ENCODE measurements at regions not wholly inside any gene's neighbourhood (a gene's known extent, or its start where the extent isn't known, plus 50 kb on each side); places are given as distances from the start of the nearest gene placed in this dataset.
"Not testable (repeated sequence)": the region's sequence is repeated elsewhere in the genome, so short reads cannot be mapped to it uniquely, and the experiment has no call there.

DNA sequence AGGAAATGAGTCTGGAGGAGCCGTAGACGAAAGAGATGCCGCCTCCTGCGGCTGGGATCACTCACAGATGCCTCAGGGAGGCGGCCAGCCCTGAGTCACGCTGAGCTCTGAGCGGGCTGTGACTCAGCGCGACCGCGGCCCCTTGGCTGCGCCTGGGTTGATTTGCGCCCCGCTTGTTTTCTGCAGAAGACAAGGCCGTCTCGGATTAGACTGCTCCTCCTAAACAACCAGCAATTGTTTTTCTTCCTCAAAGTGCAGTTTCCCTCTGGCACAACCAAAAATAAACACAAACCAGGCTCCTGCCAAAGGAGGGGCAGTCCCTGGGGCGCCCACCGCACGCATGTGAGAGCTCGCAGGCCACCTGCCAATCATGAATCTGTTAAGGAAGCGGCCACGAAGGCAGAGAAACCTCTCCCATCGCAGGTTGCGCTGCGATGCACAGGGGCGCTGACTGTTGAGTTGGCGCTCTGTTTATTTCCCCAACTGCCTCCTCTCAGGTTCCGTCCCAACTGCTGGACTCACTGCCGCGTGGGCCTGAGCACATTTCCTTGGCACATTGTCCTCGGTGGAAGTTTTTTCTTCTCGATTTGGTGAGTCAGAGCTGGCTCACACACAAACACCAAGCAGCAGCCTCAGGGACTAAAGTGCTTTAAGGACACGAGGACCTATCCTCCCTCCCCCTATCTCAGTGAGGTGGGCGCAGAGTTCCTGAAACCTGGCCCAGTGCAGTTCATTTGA lies 85.2 kb upstream of the NDUFV2 start:
- no peak for DNase-seq (ENCODE audit: low spot score)

DNA sequence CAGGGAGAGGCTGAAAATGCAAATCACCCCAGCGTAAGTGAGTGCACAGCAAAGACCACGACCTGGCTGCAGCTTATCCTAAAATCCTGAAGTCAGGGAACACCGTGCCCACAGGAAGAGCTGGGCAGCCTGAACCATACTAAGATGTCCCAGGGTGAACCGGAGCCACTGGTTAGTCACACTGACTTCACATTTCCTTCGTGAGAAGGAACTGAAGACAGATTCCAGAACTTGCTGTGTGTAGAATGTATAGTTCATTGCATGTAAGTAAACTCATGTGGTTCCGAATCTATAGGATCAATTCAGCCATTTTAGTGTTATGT lies 84.6 kb upstream of the NDUFV2 start:
- no peak for DNase-seq (ENCODE audit: low spot score)

DNA sequence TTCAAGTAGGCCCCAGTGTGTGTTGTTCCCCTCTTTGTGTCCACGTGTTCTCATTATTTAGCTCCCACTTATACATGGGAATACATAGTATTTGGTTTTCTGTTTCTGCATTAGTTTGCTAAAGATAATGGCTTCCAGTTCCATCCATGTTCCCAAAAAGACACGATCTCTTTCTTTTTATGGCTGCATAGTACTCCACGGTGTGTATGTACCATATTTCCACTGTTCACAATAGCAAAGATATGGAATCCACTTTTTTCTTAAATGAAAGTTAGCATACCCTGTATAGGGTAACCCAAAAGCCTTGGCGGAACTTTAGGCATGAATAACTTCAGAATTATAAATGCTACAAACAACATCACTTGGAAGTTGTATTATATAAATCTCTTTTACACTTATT lies 83.4 kb upstream of the NDUFV2 start:
- no peak for DNase-seq (ENCODE audit: low spot score)

DNA sequence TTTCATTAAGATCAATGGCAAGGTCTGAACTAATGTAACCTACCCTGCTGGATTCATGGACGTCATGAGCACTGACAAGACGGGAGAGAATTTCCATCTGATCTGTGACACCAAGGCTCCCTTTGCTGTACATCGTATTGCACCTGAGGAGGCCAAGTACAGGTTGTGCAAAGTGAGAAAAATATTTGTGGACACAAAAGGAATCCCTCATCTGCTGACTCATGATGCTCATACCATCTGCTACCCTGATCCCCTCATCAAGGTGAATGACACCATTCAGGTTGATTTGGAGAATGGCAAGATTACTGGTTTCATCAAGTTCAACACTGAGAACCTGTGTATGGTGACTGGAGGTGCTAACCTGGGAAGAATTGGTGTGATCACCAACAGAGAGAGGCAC lies 82.3 kb upstream of the NDUFV2 start:
- no peak for DNase-seq (ENCODE audit: low spot score)

DNA sequence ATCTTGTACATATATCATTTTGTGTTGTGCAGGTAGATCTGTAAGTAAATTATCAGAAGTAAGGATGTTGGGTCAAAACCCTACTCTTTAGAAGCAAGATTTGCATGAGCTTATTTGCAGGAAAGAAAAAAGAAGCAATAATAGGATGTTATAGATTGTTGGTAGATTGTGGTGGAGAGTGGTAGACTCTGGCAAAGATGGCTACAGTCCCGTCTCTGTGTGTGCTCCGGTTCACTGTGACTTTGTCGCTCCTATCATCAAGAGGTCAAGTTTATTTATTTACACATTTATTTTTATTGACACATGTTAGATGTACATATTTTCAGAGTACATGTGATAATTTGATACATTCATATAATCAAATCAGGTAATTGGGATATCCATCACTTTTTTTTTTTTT lies 81.0 kb upstream of the NDUFV2 start:
- no peak for DNase-seq (ENCODE audit: low spot score)

DNA sequence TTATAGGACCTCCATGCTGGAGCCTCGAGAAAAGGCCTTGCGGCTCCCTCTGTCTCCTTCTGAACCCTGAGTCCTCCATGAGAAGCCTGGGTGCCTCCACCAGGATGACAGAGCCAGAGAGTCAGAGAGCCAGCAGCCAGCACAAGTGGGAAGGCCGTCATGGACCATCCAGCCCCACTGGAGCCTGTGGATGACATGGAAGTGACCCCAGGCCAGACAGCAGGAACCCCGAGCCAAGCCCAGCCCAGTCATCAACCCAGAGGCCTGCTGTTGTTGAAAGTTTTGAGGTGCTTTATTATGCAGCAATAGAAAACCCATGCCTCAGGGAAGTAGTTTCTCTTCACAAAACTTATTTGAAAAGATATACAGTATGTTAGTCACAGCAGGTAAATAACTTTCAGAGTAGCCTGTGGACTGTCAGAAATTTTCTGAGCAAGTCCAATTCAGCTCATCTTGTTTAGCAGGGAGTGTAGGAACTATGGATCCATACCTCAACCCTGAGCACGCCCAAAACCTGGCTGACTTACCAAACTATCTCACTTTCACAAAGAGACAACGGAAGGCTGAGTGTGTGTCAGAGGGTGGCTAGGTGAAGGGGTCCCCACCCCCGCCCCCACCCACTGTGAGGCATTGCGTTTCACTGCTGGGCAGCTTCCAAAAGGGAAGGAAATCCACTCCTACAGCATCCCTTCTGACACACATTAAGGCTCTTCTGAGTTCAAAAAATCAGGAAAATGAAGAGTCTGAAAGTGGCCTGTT lies 79.9 kb upstream of the NDUFV2 start:
- DNase-seq (ENCODE audit: low spot score): no peak

DNA sequence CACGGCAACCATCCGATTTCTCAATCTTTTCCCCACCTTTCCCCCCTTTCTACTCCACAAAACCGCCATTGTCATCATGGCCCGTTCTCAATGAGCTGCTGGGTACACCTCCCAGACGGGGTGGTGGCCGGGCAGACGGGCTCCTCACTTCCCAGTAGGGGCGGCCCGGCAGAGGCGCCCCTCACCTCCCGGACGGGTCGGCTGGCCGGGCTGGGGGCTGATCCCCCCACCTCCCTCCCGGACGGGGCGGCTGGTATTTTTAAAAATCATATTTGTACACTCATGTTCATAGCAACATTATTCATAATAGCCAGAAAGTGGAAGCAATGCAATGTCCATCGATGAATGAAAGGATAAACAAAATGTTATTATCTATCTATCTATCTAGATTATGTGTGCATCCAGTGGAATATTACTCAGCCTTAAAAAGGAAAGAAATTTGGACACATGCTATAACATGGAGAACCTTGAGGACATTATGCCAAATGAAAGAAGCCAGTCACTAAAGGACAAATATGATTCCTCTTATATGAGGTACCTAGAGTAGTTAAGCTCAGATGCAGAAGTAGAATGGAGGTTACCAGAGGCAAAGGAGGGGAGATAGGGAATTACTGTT lies 78.4 kb upstream of the NDUFV2 start:
- DNase-seq (ENCODE audit: low spot score): not testable (repeated sequence)

DNA sequence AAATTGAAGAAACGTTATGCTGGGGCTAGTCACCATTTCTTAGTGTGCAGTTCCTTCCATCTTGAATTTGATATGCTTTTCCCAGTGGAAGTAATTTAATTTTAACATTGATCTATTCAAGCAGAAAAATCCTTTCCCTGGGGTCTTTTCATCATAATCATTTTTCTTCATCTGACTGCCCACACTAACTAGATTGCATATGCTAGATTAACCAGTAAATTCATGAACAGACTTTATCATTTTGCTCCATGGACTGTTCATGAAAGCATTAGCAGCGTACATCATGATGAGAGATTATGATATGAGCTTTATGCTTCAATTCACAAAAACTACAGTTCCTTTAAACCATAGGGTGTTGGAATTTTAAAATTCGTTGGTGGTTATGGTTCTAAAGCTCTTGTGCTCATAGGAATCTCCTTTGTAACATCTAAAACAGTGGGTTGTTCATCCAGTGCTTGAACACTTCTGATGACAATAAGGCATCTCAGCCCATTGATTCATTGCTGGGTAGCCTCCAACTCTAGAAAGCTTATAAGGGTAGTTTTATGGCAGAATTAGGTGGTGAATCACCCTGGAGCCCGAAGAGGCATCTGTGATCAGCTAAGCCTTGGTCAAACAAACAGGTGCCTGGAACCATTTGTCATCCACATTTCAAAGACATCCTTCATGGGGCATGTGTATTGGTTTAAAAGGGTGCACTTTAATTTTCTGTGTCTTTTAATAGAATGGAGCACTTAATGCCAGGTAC lies 77.2 kb upstream of the NDUFV2 start:
- DNase-seq (ENCODE audit: low spot score): no peak

DNA sequence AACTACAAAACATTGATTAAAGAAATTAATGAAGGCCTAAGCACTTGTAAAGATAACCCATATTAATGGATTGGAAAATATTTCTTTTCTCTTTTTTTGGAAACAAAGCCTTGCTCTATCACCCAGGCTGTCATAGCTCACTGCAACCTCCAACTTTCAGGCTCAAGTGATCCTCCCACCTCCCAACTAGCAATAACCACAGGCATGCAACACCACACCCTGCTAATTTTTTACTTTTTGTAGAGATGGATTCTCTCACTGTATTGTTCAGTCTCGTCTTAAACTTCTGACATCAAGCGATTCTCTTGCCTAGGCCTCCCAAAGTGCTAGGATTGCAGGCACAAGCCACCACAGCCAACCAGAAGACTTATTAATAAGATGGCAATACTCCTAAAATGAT lies 73.4 kb upstream of the NDUFV2 start:
- no peak for DNase-seq (ENCODE audit: low spot score)

DNA sequence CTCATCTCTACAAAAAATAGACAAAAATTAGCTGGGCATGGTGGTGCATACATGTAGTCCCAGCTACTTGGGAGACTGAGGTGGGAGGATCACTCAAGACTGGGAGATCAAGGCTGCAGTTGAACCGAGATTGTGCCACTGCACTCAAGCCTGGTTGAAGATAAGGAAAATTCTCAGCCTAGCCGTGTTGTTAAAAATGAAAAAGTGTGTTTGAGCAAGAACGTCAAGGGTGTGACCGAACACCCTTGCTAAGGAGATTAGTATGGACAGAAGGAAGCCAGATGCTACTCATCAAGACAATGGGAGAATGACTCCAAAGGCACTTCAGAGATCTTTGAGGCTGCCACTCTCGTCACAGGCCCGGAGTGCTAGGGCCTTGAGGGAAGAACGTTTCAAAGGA lies 70.0 kb upstream of the NDUFV2 start:
- no peak for DNase-seq (ENCODE audit: low spot score)

DNA sequence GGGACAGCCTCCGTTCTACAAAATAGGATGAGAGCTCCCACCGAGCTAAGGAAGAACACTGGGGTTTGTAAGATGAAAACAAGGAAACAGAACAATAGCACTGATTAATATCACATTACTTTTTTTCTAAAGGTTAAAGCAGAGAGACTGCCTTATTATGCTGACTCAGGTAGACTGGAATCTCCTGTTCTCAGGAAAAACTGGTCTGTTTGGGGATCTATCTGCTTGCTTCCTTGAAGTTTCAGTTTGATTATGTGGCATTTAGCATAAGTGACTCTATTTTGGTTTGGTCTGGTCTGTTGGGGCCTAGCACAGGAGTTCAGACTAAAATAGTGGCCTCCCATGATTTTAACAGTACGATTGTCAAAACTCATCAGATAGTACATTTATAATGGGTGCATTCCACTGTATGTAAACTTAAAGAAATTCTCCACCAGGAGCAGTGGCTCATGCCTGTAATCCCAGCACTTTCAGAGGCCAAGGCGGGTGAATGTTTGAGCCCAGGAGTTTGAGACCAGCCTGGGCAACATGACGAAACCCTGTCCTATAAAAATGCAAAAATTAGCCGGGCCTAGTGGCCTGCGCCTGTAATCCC lies 64.1 kb upstream of the NDUFV2 start:
- no peak for DNase-seq (ENCODE audit: low spot score)

DNA sequence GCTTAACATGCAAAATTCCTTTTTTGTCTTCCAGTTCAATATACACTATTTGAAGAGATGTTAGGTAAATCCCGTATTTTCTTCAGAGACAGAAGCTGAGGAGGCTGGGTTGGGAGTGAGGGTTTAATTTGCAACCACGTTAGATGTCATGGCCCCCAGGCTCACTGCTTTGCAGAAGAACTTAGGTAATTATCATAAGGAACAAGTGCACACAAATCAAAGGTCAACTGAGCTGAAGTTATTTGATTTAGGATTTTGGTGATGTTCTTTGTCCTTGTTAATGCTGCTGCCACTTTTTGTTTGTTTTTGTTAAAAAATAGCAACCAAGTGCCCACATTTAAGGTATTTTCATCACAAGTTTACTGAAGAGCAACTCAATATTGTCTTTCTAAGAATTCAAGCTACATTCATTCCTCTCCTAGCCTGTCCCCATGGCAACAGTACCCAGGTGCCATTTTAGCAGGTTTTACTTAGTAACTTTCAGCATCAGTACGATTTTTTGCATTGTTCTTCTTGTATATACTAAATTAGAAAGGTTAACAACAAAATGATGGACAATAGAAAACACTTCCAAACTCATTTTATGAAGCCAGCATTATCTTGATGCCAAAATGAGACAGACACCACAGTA lies 62.9 kb upstream of the NDUFV2 start:
- DNase-seq (ENCODE audit: low spot score): no peak

DNA sequence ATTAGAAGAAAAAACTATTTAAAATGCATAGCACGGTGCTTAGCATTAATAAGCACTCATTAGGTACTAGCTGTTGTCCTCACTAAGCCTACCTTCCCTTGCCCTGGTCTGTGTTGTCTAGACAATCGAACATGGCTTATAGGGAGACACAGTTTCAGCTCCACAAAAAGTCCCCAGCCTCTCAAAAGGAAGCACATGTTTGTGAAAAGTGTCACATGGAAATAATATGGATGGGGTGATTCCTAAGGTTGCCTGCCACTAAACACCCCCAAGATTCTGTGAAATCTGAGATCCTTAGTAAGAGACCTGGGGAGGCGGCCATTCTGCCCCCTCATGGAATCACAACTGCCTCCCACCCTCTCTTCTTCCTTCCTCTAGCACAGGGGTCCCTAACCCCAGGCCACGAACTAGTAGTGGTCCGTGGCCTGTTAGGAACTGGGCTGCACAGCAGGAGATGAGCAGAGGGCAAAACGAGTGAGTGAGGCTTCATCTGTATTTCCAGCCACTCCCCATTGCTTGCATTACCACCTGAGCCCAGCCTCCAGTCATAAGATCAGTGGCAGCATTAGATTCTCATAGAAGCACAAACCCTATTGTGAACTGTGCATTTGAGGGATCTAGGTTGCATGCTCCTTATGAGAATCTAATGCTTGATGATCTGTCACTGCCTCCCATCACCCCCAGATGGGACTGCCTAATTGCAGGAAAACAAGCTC lies 59.6 kb upstream of the NDUFV2 start:
- DNase-seq (ENCODE audit: low spot score): no peak

DNA sequence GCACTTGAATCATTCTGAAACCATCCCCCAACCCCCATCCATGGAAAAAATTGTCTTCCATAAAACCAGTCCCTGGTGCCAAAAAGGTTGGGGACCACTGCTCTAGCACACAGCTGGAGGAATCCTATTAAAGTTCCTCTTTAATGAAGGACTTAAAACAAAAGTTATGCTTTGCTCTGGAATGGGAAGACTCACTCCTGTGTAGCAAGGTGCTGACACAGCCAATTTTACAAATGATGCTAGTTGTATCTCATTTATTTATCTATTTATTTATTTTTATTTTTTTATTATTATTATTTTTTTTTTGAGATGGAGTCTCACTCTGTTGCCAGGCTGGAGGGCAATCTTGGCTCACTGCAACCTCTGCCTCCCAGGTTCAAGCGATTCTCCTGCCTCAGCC lies 58.9 kb upstream of the NDUFV2 start:
- DNase-seq (ENCODE audit: low spot score): no peak

DNA sequence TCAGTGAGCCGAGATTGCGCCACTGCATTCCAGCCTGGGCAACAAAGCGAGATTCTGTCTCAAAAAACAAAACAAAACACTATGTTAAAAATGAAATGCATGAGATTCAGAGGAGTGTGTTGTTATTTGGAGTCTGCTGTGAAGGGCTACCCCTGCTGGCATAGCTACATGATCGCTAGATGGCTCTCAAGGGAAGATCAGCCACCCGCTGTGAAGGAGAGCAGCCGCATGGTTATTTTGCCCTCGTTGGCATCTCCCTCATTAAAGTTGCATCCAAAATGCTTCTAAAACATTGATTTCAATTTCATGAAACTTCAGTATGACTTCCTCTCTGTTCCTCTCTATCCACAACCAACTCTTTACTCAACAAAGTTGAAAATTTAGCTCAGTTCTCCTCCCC lies 54.8 kb upstream of the NDUFV2 start:
- no peak for DNase-seq (ENCODE audit: low spot score)

DNA sequence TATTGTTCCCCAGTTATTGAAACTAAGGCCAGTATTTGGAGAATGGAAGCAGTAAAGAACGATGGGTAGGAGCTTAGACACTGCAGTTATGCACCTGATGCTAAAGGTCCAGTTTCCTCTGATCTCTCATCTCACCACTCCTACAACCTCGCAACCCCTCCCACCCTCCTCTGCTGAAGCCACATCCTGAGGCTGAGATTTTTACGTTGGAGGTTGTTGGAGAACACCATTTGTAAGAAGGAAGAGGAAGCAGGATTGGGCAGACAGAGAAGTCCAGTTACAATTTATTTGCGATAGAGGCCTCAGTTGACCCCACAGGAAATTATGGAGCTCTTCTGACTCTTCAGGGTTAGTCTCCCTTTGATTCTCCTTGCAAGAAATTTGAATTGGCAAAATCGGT lies 54.3 kb upstream of the NDUFV2 start:
- no peak for DNase-seq (ENCODE audit: low spot score)

DNA sequence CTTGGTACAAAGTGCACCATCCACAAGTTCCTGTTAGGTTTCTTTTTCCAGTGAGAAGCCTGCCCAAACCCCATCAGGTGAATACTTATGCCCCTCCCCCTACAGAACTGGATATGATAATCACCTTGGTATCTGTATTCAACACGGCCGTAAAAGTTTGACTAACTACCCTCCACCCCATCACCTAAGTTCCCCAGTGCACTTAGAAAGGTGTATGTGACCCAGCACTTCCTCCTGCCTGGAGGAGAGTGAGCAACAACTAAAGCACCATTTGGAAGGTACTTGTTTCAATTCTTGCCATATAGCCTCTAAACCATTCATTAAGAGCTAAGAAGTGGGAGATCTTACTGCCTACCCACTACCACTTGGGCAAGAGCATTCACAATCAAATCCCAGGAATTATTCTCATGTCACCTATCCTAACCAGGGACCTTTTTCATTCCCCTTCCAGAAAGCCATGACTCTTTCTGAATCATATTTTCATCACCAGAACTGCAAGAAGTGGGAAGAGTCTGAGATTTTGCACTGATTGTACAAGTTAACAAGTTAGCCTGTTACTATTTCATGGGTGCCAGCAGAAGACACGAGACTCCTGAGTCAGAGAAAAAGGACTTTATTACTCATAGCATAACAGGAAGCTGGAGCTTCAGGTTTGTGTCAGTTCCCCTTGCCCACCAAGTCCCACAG lies 53.5 kb upstream of the NDUFV2 start:
- no peak for DNase-seq (ENCODE audit: low spot score)

DNA sequence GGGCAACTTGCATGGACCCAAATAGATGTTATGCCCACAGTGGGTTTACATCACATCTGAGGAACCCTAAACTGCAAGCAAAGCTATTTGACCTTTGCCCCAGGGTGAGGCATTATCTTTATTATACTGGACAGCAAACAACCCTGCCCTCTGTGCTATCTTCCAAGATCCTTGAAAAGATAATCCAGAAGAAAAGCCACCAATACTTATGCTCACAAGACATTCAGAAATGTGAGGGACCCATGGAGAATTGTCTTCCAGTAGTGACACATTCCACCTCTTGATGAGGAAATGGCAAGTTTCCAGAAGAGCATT lies 53.0 kb upstream of the NDUFV2 start:
- no peak for DNase-seq (ENCODE audit: low spot score)

DNA sequence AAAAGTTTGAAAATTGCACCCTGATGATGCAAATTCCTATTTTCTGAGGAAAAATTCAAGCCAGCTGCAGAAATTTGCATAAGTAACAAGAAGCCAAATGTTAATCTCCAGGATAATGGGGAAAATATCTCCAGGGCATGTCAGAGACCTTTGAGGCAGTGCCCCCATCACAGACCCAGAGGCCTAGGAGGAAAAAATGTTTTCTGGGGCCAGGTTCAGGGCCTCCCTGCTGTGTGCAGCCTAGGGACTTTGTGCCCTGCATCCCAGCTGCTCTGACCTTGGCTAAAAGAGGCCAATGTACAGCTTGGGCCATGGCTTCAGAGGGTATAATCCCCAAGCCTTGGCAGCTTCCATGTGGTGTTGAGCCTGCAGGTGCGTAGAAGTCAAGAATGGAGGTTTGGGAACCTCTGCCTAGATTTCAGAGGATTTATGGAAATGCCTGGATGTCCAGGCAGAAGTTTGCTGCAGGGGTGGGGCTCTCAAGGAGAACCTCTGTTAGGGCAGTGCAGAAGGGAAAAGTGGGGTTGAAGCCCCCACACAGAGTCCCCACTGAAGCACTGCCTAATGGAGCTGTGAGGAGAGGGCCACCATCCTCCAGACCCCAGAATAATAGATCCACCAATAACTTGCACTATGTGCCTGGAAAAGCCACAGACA lies 51.7 kb upstream of the NDUFV2 start:
- DNase-seq (ENCODE audit: low spot score): not testable (repeated sequence)

Measured in D341Med (cell line).